Gastroesophageal sphincter (tissue), 3 donors: ENCODE measurements at regions not wholly inside any gene's neighbourhood (a gene's known extent, or its start where the extent isn't known, plus 50 kb on each side); places are given as distances from the start of the nearest gene placed in this dataset.
"Not testable (repeated sequence)": the region's sequence is repeated elsewhere in the genome, so short reads cannot be mapped to it uniquely, and the experiment has no call there.

Source experiments
- EP300 ChIP-seq: sonication (generic); formaldehyde crosslinking; IDR thresholded peaks from one replicate; pipeline ENCODE4 v1.6.1; 2017; ENCODE audit warnings: antibody characterized with exemption, mild to moderate bottlenecking
- POLR2A ChIP-seq, 2 donors: fragments of 450-650 bp; IDR thresholded peaks; one replicate each; pipeline ENCODE4 v1.6.1; 2017; ENCODE audit warnings: antibody characterized with exemption in 2 of 2, mild to moderate bottlenecking in 2 of 2, moderate library complexity in 1 of 2
- POLR2AphosphoS5 ChIP-seq: sonication (generic); formaldehyde crosslinking; IDR thresholded peaks from one replicate; pipeline ENCODE4 v1.6.1; 2017; ENCODE audit warnings: antibody characterized with exemption
- TF ChIP-seq, protein P1 (sequence below), 4 experiments: fragments of 200-600 bp in 2 of 4; fragments of 450-650 bp in 2 of 4; sonication (generic) in 1 of 4; IDR thresholded peaks; one replicate each; pipeline ENCODE4 v1.5.1; 2017 to 2019; ENCODE audit warnings: antibody characterized with exemption in 4 of 4, mild to moderate bottlenecking in 2 of 4, moderate library complexity in 2 of 4

DNA sequence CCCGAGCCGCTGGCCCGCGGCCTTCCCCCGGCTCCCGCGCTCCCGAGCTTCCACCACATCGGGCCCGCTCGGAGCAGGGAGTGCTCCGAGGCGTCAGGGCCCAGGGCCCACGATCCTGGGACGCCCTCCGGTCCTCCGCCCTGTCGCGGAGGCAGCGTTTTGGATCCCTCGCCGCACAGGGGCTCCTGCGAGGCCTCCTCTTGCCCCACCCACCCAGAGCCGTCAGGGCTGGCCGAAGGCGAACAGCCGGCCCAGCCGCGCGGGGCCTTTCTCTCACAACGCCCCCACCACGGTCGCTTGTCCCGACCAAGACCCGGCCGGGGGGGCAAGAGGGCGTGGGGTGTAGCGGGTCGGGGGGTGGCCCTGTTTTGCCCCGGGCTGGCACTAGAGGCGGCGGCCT is 102.4 kb upstream of the RHOU start:
- TF ChIP-seq POLR2AphosphoS5; POLR2A (IDR thresholded peaks at IDR 0.05); EP300: not testable (repeated sequence)
- TF ChIP-seq, protein P1, sequence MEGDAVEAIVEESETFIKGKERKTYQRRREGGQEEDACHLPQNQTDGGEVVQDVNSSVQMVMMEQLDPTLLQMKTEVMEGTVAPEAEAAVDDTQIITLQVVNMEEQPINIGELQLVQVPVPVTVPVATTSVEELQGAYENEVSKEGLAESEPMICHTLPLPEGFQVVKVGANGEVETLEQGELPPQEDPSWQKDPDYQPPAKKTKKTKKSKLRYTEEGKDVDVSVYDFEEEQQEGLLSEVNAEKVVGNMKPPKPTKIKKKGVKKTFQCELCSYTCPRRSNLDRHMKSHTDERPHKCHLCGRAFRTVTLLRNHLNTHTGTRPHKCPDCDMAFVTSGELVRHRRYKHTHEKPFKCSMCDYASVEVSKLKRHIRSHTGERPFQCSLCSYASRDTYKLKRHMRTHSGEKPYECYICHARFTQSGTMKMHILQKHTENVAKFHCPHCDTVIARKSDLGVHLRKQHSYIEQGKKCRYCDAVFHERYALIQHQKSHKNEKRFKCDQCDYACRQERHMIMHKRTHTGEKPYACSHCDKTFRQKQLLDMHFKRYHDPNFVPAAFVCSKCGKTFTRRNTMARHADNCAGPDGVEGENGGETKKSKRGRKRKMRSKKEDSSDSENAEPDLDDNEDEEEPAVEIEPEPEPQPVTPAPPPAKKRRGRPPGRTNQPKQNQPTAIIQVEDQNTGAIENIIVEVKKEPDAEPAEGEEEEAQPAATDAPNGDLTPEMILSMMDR (IDR thresholded peaks at IDR 0.05): not testable (repeated sequence)
